Endodermal cell (in vitro differentiated cells): ENCODE measurements at regions not wholly inside any gene's neighbourhood (a gene's known extent, or its start where the extent isn't known, plus 50 kb on each side); places are given as distances from the start of the nearest gene placed in this dataset.

Experiments
- DNase-seq: peaks from one replicate; pipeline ENCODE4 v3.0.0-alpha.2; 2017
- H3K27ac ChIP-seq: 2 replicates; pipeline ENCODE4 v1.5.1; 2013; ENCODE audit warnings: mild to moderate bottlenecking, low read depth, low read length, moderate library complexity
- H3K27me3 ChIP-seq: 2 replicates; pipeline ENCODE4 v1.6.1; 2013; ENCODE audit warnings: mild to moderate bottlenecking, low read length, moderate library complexity; ENCODE audit not compliant: insufficient read depth, control insufficient read depth, poor library complexity, severe bottlenecking
- H3K36me3 ChIP-seq: 2 replicates; pipeline ENCODE4 v1.7.0; 2013; ENCODE audit warnings: mild to moderate bottlenecking, low read length, moderate library complexity; ENCODE audit not compliant: control insufficient read depth, insufficient read depth
- H3K4me1 ChIP-seq: one replicate; pipeline ENCODE4 v1.7.0; 2013; ENCODE audit warnings: low read length; ENCODE audit not compliant: control insufficient read depth, insufficient read depth
- H3K4me3 ChIP-seq: 2 replicates; pipeline ENCODE4 v1.5.1; 2013; ENCODE audit warnings: mild to moderate bottlenecking, low read length, moderate library complexity
- H3K9ac ChIP-seq: 2 replicates; pipeline ENCODE4 v1.6.1; 2013; ENCODE audit warnings: mild to moderate bottlenecking, low read length, moderate library complexity; ENCODE audit not compliant: poor library complexity, severe bottlenecking; ENCODE audit errors: extremely low read depth
- H3K9me3 ChIP-seq: 2 replicates; pipeline ENCODE4 v1.6.1; 2013; ENCODE audit warnings: mild to moderate bottlenecking, low read length, moderate library complexity; ENCODE audit not compliant: control insufficient read depth
- H3K27ac Mint-ChIP-seq: 2 replicates; pipeline ENCODE4 v1.8.0; 2020; ENCODE audit warnings: mixed read lengths
- H3K27me3 Mint-ChIP-seq: 2 replicates; pipeline ENCODE4 v1.8.0; 2021; ENCODE audit warnings: mild to moderate bottlenecking, mixed read lengths; ENCODE audit not compliant: insufficient read depth
- H3K36me3 Mint-ChIP-seq: 2 replicates; pipeline ENCODE4 v1.8.0; 2020; ENCODE audit warnings: low read depth, mixed read lengths
- H3K4me1 Mint-ChIP-seq: 2 replicates; pipeline ENCODE4 v1.8.0; 2020; ENCODE audit warnings: mixed read lengths
- H3K4me3 Mint-ChIP-seq: 2 replicates; pipeline ENCODE4 v1.8.0; 2020; ENCODE audit warnings: mild to moderate bottlenecking, moderate library complexity, mixed read lengths
- H3K9me3 Mint-ChIP-seq: 2 replicates; pipeline ENCODE4 v1.8.0; 2020; ENCODE audit warnings: mild to moderate bottlenecking, mixed read lengths
- WGBS, 2 experiments: methylation state at CpG; one replicate each; pipeline versions ENCODE4 v1.1.5 to v1.1.7; 2013; ENCODE audit warnings: missing lambda C conversion rate in 2 of 2, mixed read lengths in 1 of 2; ENCODE audit not compliant: insufficient coverage in 1 of 2, insufficient read length in 1 of 2; 5-methylcytosine and 5-hydroxymethylcytosine counted together
- TF ChIP-seq, protein P1 (sequence below): fragments of 200-600 bp; sonication (generic); conservative IDR thresholded peaks from 2 replicates; pipeline ENCODE4 v1.5.0; 2021; ENCODE audit warnings: antibody characterized with exemption, mild to moderate bottlenecking

DNA sequence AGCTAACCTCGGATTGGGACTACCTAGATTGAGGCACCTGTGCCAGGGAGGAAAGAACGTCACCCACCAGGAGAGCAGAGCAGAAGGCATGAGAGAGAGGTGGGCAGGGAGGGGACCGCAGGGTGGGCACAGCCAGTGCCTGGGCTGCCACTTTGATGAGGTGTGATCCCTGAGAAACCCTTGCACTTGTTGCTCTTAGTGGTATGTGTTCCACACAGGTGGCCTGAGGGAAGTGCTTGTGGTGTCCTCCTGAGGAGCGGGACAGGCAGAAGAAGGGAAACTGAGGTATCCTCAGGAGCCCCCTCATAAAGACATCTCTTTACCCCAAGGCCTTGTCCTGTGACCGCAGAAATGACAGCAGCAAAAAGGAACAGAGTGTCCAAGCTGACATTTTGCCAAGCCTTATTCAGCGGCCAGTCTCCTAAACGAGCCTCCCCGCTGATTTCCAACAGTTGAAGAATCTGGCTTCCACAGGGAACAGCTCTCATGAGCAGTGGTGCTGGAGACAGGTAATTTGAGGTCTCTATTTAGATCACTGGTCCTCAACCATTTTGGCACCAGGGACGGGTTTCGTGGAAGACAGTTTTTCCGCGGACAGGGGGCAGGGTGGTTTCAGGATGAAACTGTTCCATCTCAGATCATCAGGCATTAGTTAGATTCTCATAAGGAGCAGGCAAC is 82.4 kb downstream of the FOXD1 start:
- H3K27me3 ChIP-seq = no peaks in the 10 kb centered on the region
- Mint-ChIP-seq H3K4me3 (no peak overlapping the region), H3K36me3 (no peaks in the 10 kb centered on the region), H3K27ac (no peak overlapping the region), H3K4me1 (peaks cover 26% of the 10 kb centered on the region), H3K27me3 (peaks cover 25% of the 10 kb centered on the region), H3K9me3 (peaks cover under 1% of the 10 kb centered on the region)
- no peak overlapping the region for H3K9ac ChIP-seq
- 92 to 94% methylated on average over 10 to 12 of the region's 12 CpGs for WGBS, 2 experiments
- H3K9me3 ChIP-seq = no peaks in the 10 kb centered on the region
- H3K4me3 ChIP-seq = no peak overlapping the region
- no peak for DNase-seq
- H3K27ac ChIP-seq = no peak overlapping the region
- no peaks in the 10 kb centered on the region for H3K4me1 ChIP-seq
- TF ChIP-seq, protein P1, sequence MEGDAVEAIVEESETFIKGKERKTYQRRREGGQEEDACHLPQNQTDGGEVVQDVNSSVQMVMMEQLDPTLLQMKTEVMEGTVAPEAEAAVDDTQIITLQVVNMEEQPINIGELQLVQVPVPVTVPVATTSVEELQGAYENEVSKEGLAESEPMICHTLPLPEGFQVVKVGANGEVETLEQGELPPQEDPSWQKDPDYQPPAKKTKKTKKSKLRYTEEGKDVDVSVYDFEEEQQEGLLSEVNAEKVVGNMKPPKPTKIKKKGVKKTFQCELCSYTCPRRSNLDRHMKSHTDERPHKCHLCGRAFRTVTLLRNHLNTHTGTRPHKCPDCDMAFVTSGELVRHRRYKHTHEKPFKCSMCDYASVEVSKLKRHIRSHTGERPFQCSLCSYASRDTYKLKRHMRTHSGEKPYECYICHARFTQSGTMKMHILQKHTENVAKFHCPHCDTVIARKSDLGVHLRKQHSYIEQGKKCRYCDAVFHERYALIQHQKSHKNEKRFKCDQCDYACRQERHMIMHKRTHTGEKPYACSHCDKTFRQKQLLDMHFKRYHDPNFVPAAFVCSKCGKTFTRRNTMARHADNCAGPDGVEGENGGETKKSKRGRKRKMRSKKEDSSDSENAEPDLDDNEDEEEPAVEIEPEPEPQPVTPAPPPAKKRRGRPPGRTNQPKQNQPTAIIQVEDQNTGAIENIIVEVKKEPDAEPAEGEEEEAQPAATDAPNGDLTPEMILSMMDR = no peak
- no peaks in the 10 kb centered on the region for H3K36me3 ChIP-seq

DNA sequence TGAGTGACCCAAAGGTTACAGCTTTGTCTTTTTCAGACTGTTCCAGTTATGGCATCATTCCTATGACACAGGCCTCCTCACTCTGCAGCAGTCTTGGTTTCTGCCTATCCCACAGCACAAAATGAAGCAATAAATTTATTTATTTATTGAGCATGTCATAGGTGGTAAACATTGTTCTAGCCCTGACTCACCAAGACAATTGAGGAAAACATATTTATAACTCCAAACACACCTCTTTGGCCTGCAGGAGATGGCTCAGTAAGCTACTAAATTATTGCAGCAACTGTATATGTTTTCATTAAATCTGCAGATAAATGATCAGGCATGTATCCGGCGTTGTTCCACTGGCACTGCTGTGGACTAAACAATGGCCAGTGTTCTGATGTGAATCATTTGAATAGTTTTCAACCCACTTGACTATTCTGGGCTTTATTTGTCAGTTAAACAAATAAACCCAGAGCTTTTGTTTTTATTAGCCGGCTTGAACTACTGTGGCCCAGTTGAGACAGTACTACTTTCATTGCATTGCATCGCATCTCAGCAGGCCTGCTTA is 83.2 kb downstream of the FOXD1 start:
- Histone ChIP-seq H3K4me3 (no peak overlapping the region), H3K9me3 (no peaks in the 10 kb centered on the region), H3K27ac (no peak overlapping the region), H3K9ac (no peak overlapping the region), H3K4me1 (no peaks in the 10 kb centered on the region), H3K27me3 (no peaks in the 10 kb centered on the region), H3K36me3 (no peaks in the 10 kb centered on the region)
- TF ChIP-seq, protein P1 = no peak
- Mint-ChIP-seq H3K9me3 (peaks cover 5% of the 10 kb centered on the region), H3K27me3 (peaks cover 25% of the 10 kb centered on the region), H3K4me1 (peaks cover 19% of the 10 kb centered on the region), H3K36me3 (no peaks in the 10 kb centered on the region), H3K4me3 (no peak overlapping the region), H3K27ac (no peak overlapping the region)
- WGBS, 2 experiments = 91 to 94% methylated on average over 4 of the region's 4 CpGs
- DNase-seq = no peak

DNA sequence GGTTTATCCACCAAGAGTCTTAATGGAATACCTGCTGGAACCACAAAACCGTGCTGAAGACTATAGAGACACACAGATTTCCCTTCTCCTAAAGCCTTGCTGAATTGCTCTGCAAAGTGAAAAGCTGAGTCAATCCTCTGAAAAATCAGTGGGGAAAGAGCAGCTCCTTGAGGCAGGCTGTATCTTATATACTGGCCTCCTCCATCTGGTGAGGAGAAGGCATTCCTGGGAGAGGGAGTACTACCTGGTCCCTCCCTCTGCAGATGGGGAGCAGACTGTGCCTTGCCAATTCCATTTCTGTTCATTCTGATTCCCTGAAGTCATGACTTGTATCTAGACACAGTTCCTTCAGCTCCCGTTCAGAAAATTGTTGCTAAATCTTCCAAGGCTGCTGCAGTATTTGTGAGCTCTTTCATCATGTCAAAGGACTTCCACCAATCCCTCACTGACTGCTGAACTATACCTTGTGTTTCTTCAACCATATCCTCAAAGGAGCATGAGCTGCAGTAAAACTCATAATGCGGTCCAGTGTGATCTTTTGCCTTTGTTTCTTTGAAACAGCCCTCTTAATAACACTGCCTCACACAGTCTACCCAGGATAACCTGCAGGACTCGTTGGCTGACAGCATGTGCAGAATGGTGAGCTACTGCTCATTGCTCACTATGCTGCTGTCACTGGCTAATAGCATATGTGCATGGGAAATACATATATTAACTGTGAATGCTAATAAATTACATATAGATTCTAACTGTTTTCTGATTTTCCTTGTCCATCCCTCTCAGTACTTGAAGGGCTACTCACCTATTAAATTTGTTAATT is 84.5 kb downstream of the FOXD1 start:
- Histone ChIP-seq H3K27ac (no peak overlapping the region), H3K27me3 (no peaks in the 10 kb centered on the region), H3K9me3 (no peaks in the 10 kb centered on the region), H3K4me1 (no peaks in the 10 kb centered on the region), H3K36me3 (no peaks in the 10 kb centered on the region), H3K4me3 (no peak overlapping the region), H3K9ac (no peak overlapping the region)
- peaks cover 22% of the 10 kb centered on the region for H3K27me3 Mint-ChIP-seq
- H3K4me1 Mint-ChIP-seq = peaks cover 17% of the 10 kb centered on the region
- H3K9me3 Mint-ChIP-seq = peaks cover 5% of the 10 kb centered on the region
- no peak overlapping the region for H3K27ac Mint-ChIP-seq
- DNase-seq = no peak
- TF ChIP-seq, protein P1 = no peak
- no peak overlapping the region for H3K4me3 Mint-ChIP-seq
- H3K36me3 Mint-ChIP-seq = no peaks in the 10 kb centered on the region
- WGBS, 2 experiments = 88 to 94% methylated on average over 4 of the region's 4 CpGs
